SW480 (cell line): ENCODE measurements at regions not wholly inside any gene's neighbourhood (a gene's known extent, or its start where the extent isn't known, plus 50 kb on each side); places are given as distances from the start of the nearest gene placed in this dataset.

Experiments
- DNase-seq: peaks from one replicate; pipeline ENCODE4 v3.0.0-alpha.2; 2016; ENCODE audit warnings: low spot score

DNA sequence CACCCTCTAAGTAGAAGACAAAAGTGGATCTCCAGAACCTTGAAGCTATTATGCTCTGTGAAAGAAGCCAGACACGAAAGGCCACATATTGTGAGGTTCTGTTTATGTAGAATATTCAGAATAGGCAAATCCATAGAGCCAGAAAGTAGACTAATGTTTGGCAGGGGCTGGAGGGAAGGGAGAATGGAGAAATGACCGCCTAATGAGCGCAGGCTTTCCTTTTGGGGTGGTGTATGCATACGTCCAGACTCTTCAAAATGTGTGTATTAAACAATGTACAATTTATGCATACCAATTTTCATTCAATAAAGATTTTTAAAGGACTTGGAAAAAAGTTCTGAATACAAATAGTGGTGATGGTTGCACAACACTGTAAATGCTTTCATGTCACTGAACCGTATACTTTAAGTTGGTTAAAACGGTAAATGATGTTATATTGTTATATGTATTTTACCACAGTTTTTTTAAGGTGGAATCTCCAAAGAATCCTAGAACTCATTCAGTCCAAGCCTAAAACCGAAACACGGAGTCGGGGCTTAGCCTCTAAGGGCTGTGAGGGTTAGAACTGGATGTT is 397.4 kb downstream of the SOX9 start:
- no peak for DNase-seq

DNA sequence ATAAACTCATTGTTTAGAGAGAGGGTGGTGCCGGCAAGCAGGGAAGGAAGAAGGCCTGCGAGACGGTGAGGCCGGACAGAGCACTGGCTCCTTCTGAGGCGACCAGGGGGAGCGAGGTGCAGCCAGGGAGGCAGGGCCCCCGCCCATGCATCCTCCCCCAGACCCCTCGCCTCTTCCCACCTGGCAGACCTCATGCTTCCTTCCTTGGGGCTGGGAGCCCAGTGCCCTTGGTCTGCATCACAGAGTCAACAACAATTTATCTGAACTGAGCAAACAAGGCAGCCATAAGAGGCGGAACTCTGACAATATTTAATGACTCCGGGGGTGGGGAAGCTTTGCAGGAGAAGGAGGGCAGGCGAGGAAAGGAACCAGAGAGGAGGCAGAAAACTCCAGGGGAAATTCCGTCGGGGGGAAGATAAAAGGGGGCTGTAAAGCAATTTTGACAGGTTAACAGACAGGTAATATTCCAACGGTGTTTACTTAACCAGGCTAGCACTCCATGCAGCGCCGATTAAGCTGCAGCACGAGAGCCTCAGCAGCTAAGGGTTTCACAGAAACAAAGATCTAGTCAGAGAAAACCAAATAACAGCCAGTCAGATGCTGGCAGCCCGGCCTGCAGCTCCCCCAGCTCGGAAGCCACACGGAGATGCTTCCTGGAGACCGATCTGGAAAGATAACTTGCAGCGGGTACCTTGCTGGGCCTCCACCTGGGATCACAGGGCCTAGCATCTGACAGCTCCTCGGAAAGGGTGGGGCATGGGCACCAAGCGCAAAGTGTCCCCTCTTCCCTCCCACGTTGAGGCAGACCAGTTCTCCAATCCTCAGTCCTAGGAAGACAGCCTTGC is 398.2 kb downstream of the SOX9 start:
- DNase-seq = peak; percentile 25

DNA sequence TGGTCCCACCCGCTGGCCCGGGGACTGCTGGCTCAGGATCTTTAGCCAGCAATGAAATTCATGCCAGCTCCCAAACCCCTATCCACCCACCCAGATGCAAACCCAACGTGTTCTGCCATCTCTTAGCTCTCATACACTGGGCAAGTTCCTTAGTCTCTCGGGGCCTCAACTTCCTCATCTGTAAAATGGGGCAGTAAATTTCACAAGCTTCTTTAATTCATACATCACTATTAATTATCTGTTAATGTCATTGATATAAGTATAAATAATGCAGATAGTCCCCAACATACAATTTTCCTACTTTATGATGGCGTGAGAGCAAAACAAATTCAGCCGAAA is 398.7 kb downstream of the SOX9 start:
- DNase-seq = no peak

DNA sequence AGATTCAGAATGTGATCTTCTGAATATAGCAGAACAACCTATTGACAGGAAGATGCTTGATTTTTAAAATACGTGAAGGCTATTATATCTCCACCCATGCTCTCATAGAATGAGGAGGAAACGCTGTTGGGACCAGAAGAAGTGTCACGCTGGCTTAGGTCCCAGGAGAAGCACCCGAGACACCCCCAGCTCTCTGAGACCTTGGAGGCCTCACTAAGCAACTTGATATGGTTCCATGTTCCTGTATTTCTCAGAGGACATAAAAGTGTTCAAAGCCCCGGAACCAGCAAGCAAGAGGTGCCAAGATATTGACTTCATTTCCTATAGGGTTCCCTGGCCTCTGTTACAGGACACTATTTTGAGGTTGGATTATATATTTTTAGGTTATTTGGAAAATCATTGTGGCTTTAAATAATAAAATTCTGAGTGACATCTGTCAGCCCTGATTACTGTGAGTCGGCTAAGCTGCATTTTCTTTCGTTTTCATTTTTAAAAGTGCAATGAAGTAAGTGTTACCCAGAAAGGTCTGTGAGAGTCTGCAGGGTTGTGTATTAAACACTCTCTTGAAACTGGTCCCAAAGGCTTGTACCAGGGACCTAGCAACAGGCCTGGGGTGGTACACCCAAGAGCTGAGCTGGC is 400.0 kb downstream of the SOX9 start:
- no peak for DNase-seq

DNA sequence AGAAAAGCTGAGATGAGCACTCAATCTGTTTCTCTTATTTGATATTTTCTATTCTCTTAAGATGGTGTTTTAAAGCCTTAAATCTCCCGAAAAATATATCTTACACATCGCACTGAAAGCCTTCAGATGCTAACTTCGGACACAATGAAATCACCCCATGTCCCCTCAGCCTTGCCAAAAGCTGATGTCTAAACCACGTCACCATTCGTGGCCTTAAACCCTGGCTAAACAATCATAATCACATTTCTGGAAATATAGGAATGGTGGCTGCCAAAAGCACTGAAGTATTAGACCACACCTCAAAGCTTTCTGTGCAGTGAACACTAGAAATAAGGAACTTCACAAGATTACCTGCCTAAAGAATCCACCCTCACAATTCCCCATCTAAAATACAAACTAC is 402.7 kb downstream of the SOX9 start:
- DNase-seq = no peak

DNA sequence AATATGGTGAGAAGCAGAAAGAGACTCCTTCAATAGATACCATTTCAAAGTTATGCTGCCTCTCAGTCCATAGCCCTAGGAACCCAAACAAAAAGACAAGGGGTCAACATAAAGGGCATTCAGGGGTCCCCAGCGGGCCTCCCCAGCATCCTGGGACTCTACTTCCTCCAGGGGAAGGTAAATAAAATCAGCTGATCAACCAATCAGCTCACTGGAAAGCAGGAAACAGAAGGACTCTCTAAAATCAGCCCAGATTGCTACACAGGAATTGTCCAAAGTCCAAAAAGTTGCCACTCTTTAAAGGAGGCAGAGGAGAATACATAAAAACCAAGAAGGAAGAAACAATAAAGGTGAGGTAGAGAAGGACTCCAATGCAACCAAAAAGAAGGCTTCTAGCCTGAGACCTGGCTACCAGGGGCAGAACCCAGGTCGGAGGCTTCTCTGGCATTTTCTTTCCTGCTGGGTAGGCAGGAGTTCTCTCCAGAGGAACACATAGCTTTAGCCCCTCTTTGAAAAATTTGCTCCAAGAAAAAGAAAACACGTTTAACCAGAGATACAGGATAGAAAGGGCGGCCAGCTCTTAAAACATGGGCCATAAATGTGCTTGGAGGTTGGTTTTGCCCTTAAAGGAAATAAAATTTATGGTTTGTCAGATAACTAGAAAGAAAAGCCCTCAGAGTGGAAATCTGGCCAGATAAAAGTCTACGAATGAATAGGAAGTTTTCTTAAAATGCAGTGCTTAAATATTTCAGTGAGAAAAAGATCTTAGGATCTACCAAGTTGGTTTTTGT is 404.6 kb downstream of the SOX9 start:
- DNase-seq = no peak

DNA sequence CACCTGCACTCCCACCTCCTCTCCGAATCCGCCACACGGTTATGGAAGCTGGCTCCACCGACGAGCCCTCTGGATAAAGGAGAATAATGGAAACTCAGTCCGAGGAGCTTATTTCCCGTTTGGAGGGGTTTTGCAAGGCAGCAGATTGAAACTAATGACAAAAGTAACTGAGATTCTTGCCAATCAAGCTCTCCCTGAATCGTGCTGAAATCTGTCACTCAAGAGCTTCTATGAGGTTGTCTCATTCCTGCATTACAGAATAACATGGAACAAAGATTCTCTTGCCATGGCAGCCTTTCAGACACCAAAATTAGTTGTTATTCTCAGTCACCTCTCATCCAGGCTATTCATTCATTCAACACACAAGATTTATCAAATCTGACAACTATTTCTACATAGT is 405.9 kb downstream of the SOX9 start:
- DNase-seq = no peak

DNA sequence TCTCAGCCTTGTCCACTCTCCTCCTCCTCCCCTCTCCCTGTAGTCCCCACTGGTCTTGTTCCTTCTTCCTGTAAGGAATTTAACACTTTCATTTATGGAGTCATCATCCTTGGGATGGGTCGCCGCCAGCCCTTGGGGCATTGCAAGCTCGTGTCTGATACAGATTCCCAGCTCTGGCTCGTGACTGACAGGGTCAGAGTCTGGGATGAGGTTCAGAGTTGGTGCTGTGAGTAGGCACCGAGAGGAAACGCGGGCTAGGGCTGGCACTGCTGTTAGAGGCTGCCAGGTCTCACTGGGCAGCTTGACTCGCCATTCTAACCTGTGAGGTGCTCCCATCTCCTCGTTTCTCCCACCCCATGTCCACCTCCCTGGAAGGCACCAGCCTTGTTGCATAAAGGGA is 407.0 kb downstream of the SOX9 start:
- DNase-seq = no peak

DNA sequence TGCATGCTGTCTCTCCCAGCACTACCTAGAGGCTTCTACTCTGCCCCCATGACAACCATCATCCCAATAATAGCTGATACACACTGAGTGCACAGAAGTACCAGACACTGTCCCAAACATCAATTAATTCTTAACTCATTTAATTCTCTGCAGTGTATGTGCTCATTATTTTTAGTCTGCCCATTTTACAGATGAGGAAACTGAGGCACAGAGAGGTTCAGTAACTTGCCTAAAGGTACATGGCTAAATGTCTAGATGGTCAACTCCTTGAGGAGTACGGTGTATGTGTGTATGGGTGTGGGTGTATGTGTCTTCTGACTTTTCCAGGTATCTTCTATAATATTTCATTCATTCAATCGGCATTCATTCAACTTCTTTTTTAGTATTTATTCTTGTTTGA is 407.9 kb downstream of the SOX9 start:
- no peak for DNase-seq

DNA sequence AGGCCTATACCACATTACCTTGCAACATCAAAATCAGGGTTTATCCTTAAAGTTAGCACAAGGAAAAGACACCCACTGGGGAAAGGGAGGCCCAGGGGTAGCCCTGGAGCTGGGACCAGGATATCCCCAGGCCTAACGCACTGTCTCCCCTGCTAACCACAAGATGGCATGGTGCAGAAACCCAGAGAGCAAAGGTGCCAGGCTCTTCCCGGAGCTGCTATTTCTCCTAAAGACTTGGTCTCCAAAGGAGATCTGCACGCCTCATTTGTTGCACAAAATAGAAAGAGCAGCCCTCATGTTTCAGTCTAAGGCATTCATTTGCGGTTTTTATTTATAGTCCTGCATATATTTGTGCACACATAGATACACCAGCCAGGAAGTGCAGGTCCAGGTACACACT is 408.6 kb downstream of the SOX9 start:
- DNase-seq = peak; percentile 42

DNA sequence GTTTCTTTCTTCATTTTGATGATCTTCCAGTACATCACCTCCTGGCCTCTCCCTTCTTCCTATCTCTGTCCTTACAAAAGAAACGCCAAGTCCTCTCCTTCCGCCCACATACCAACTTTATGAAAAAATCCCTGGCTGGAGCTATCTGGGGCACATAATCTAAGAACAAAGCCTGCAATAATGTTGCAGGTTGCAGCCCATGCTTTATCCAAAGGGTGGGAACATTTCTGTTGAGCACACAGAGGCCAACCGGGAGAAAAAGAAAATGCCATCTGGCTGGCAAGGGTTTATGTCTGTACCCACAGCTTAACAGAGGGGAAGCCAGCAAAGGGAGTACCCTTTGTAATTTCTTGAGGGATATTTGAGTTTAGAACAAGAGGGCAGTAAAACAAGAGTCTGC is 409.6 kb downstream of the SOX9 start:
- no peak for DNase-seq

DNA sequence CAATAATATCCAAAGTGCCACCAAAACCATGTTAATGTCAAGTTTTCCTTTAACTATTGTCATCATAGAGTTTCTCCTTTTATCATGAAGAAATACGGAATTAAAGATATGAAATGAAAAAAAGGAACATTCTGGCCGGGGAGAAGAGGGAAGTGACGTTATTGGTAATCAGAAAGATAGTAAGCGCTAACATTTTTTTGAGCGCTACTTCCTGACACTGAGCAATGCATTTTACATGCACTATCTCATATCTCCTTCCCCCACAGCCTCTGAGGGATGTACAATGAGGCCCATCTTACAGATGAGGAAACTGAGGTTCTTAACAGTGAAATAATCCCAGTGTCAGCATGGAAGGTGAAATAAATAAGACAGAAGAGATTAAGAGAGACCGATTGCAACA is 410.9 kb downstream of the SOX9 start:
- no peak for DNase-seq

DNA sequence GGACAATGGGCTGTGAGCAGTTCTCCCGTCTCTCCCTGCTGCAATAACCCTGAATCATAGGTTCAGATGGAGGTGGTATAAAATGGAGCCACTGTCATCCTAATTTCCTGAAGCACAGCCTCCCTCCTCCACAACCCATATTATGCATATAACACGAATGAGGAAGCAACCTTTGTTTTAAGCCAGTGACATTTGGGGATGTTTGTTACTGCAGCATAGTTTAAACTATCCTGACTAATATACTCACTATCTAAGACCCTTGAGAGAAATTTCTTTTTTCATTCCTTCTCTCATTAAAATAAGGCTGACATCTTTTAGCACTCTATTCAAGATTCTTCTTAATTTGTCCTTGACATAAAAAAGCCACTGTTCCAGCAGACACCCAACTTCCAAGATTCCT is 413.4 kb downstream of the SOX9 start:
- DNase-seq = no peak

DNA sequence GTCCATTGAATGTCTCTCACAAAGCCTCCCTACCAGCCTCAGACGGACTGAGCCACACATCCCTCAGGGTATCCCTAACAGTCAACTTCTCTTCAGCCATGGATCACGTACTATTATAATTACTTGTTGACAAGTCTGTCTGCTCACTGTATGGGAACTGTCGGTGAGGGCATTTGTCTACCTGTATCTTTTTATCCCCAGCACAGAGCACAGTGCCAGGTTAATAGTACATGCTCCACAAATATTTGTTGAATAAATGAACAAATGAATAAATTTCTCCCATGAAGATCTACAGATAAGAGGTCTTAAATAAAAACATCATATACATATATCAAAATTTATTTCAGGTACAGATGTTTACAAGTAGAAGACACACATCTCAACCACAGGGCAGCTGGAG is 414.0 kb downstream of the SOX9 start:
- no peak for DNase-seq

DNA sequence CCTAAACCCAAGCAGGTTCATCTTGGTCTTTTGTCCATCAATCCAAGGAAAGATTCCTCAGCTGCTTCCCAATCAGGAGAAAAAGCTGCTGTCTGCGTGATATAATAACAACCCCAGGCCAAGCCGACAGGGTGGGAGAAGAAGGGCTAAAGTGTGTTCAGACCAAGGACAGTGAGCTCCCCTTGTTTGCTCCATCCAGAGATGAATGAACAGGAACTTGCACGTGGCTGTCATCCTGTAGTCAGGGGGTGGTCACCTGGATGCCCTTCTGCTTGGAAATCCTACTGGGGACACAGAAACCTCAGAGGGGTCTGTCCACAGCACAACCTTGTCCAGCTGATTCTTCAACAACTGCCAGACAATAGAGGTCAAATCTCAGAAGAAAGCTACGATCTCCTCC is 414.5 kb downstream of the SOX9 start:
- DNase-seq = no peak

DNA sequence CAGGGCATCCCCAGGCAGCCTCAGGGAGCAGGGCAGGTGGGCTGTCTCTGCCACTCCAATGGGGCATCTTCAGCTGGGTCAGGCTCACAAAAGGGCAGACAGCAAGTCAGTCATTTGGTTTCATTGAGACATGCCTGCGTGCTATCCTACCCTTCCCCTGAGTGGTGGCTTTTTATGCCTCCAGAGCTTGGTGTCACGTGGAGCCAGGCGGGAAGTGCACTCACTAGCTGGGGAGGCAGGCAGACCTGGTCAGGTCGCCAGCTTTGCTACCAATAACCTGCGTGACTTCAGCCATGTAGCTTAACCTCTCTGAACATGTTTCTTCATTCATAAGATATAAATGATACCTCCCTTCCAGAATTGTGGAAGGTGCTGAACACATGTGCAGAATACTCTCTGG is 415.0 kb downstream of the SOX9 start:
- no peak for DNase-seq

DNA sequence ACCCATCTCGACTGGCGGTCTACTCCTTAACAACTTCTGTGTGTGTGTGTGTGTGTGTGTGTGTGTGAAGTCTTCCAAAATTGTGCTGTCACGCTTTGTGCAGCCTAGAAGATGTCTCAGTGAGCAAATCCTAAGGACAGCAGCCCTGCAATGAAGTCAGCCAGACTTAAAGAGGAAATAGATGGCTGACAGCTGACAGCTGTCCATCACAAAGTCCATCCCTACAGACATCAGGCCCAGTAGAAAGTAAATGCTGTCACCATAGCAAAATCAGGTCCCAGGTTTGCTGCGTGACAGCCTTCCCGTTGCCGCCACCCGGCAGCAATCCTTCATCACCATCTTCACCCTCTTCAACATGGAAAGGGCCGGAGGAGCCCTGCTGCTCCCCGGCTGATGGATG is 416.0 kb downstream of the SOX9 start:
- no peak for DNase-seq

DNA sequence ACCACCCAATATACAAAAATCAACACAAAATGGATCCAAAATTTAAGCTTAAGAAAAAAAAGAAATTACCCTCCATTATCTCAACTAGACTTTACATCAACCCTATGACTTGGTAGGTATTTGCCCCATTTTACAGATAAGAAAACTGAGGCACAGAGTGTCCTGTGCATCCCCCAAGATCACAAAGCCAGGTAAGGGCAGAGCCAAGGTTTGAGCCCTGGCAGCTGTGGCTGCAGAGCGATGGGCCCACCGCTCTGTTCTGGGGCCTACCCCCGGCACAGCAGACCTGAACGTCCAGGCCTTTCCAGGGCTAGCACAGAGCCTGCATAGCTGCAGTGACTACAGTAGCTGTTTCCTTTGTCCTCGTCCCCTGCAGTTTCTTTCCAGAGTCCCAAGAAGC is 417.6 kb downstream of the SOX9 start:
- no peak for DNase-seq

DNA sequence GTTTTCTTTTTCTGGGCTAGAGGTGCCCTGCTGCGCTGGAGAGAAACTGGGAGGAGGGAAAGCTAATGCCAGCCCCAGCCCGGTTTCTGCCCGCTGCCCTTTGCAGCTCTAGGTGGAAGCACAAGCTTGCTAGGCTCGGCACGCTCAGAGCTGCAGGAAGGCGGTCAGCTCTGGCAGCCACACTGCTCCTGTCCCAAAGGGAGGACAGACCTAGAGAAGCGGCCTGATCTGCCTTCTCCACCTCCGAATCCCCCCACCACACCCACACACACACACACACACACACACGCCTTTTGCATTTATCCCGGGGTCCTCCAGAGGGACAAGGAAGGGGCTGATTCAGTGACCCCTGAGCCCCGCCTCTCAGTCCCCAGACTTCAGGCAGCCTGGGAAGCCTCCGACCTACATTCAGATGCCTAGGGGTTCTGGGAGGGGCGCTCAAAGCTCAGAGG is 418.1 kb downstream of the SOX9 start:
- DNase-seq = no peak

DNA sequence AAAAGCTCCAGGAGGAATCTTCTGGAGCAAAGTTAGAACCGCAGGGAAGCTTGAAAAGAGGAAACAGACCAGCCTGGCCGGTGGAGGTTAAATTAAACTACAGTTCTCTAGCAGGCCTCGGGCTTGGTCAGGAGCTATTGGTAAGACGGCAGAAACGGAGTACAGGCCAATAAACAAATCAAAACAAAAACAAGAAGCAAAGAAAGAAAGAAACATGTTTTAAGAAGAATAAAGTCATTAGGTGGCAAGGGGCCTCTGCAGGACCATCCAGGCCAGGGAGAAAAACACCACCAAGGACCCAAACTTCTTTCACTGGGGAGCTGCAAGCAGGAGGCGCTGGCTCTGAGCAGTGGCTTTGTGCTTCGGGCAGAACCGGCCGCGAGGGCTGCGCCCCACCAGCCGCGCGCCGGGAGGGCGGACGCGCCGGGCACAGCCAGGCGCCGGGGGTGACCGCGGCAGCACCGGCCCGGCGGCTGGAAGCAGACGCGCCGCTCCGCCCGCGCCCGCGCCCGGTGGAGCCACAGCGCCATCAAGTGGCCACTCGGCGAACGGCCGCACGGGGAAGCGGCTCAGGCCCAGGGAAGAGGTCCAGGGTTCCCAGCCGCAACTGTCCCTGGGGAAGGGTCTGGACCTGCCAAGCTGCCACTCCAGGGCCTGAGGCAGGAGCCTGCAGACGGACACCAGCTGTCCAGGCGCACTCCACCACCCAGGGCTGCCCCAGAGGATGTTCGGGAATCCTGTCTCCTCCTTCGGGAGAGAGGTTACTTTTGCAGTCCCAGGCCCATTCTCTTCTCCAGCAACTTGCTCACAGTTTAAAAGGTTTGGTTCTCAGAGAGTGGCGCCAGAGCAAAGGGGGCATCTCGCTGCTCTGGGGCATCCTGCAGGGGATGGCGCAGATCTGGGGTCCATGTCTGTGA is 419.4 kb downstream of the SOX9 start:
- DNase-seq = peak; percentile 75

DNA sequence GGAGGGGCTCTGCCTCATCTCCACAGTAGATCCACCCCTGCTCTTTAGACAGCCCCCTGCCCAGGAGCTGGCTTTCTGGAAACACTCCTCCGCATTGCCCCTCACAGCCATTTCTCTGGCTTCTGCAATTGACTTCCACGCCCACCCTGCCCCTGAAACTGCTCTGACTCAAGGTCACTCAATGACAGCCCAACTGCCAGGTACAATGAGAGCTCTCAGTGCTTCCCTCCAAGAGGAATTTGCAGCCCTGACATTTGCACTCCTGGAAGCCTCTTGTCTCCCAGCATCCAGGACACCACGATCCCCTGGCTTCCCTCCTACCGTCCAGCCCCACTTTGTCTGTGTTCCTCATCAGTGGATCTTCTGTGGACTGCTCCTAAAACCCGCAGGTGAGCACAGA is 421.5 kb downstream of the SOX9 start:
- no peak for DNase-seq

DNA sequence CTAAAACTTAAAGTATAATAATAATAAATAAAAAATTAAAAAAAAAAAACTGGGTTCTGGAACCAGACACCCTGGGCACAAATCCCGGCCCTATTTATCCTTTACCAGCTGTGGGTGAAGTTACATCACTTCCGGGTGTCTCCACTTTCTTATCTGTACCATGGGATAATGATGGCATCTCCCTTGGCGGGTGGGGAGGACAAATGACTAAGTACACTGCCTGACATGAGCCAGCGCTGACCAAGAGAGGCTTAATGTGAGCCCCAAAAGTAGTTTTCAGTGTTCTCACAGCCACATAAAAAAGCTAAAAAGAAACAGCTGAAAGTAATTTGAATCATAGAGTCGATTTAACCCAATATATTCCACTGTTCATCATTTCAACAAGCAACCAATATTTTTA is 424.9 kb downstream of the SOX9 start:
- no peak for DNase-seq
